MCF 10A (cell line): ENCODE measurements at regions not wholly inside any gene's neighbourhood (a gene's known extent, or its start where the extent isn't known, plus 50 kb on each side); places are given as distances from the start of the nearest gene placed in this dataset.

ENCODE experiments used
- BruUV-seq: library from RNA; stranded (reverse); fragments of 400-500 nt; replicated peaks from 2 replicates; lab custom pipeline; 2021; lab: Mats Ljungman, UMichigan
- CTCF ChIA-PET: fragments of 300-600 bp; sonication (Branson Sonifier 250); formaldehyde crosslinking; extraction: SDS; loops from one replicate; lab custom pipeline; 2021; ENCODE audit warnings: antibody characterized with exemption, inconsistent platforms; lab: Yijun Ruan, JAX
- POLR2A ChIA-PET: fragments of 300-600, 350-650 bp; sonication (Branson Sonifier 250); formaldehyde crosslinking; extraction: SDS; loops from one replicate; lab custom pipeline; 2020; ENCODE audit warnings: antibody characterized with exemption, inconsistent platforms; lab: Yijun Ruan, JAX
- DNase-seq: peaks from one replicate; pipeline ENCODE4 v3.0.0-alpha.2; 2018; ENCODE audit not compliant: unreplicated experiment
- H3K27ac Mint-ChIP-seq: one replicate; pipeline ENCODE4 v1.8.0; 2022; ENCODE audit warnings: mild to moderate bottlenecking, low read depth, mixed read lengths; ENCODE audit not compliant: unreplicated experiment
- H3K27me3 Mint-ChIP-seq: one replicate; pipeline ENCODE4 v1.8.0; 2022; ENCODE audit warnings: mixed read lengths; ENCODE audit not compliant: insufficient read depth, unreplicated experiment
- H3K36me3 Mint-ChIP-seq: one replicate; pipeline ENCODE4 v1.8.0; 2022; ENCODE audit warnings: mild to moderate bottlenecking, moderate library complexity, mixed read lengths; ENCODE audit not compliant: insufficient read depth, unreplicated experiment
- H3K4me1 Mint-ChIP-seq: one replicate; pipeline ENCODE4 v1.8.0; 2022; ENCODE audit warnings: mixed read lengths; ENCODE audit not compliant: insufficient read depth, unreplicated experiment
- H3K4me3 Mint-ChIP-seq: one replicate; pipeline ENCODE4 v1.8.0; 2022; ENCODE audit warnings: mild to moderate bottlenecking, moderate library complexity, mixed read lengths; ENCODE audit not compliant: unreplicated experiment
- H3K9me3 Mint-ChIP-seq: one replicate; pipeline ENCODE4 v1.8.0; 2022; ENCODE audit warnings: mixed read lengths; ENCODE audit not compliant: unreplicated experiment
- CTCF ChIP-seq: fragments of 200-600 bp; IDR thresholded peaks from one replicate; pipeline ENCODE4 v1.8.0; 2022; ENCODE audit warnings: antibody characterized with exemption, mild to moderate bottlenecking; ENCODE audit not compliant: unreplicated experiment
- intact Hi-C: fragments of 100-400 bp; cut with micrococcal nuclease; formaldehyde crosslinking; loops from 2 replicates; pipeline ENCODE4 v1.14.1; 2022

GRCh38 chr4:14399848-14400247, 602.4 kb upstream of the CPEB2 start:
- Mint-ChIP-seq H3K4me1 (no peaks in the 10 kb centered on the region), H3K27me3 (no peaks in the 10 kb centered on the region), H3K36me3 (no peaks in the 10 kb centered on the region), H3K9me3 (peaks cover 16% of the 10 kb centered on the region), H3K27ac (no peak overlapping the region), H3K4me3 (no peak overlapping the region)
- no peak for DNase-seq
- intact Hi-C loops: no loop called here
- ChIA-PET CTCF (interaction anchor here (0.6 kb wide), 1 partner anchor 384 kb away, joined by 3 read pairs; no protein-coding TSS in a partner anchor), POLR2A (no interaction called here)
- no TSS peak for BruUV-seq
- TF ChIP-seq CTCF: no peak

GRCh38 chr4:14400307-14400706, 602.0 kb upstream of the CPEB2 start:
- TF ChIP-seq CTCF: no peak
- intact Hi-C loops: no loop called here
- BruUV-seq: no TSS peak
- H3K27me3 Mint-ChIP-seq: no peaks in the 10 kb centered on the region
- no peaks in the 10 kb centered on the region for H3K36me3 Mint-ChIP-seq
- H3K4me1 Mint-ChIP-seq: no peaks in the 10 kb centered on the region
- DNase-seq: no peak
- ChIA-PET CTCF (interaction anchor here (0.6 kb wide), 1 partner anchor 383 kb away, joined by 3 read pairs; no protein-coding TSS in a partner anchor), POLR2A (no interaction called here)
- peaks cover 16% of the 10 kb centered on the region for H3K9me3 Mint-ChIP-seq
- no peak overlapping the region for H3K27ac Mint-ChIP-seq
- no peak overlapping the region for H3K4me3 Mint-ChIP-seq

GRCh38 chr4:14403132-14403531, 599.1 kb upstream of the CPEB2 start:
- H3K27ac Mint-ChIP-seq: no peak overlapping the region
- CTCF ChIA-PET: no interaction called here
- TF ChIP-seq CTCF: no peak
- no peaks in the 10 kb centered on the region for H3K27me3 Mint-ChIP-seq
- POLR2A ChIA-PET: no interaction called here
- H3K4me1 Mint-ChIP-seq: no peaks in the 10 kb centered on the region
- intact Hi-C loops: no loop called here
- no peaks in the 10 kb centered on the region for H3K36me3 Mint-ChIP-seq
- H3K4me3 Mint-ChIP-seq: no peak overlapping the region
- no TSS peak for BruUV-seq
- peaks cover 16% of the 10 kb centered on the region for H3K9me3 Mint-ChIP-seq
- DNase-seq: no peak

DNA sequence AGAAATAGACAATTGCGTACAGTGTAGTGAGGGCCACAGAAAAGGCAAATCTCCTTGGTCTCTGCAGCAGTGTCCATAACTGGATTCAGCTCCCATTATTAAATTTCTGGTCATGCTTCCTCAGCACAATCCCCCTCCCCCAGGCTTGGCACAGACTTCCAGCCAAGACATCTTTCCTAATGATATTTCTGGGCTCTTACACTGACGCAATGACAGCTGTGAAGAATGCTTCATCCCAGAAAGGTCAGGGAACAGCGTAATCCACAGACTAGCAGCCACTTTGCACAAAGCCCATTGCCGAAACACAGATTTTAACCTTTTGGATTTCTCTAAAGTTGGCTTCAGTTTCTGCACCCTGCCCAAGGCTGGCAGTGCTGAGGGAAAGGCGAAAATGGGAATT, 597.6 kb upstream of the CPEB2 start:
- H3K4me1 Mint-ChIP-seq: no peaks in the 10 kb centered on the region
- no TSS peak for BruUV-seq
- POLR2A ChIA-PET: no interaction called here
- DNase-seq: no peak
- CTCF ChIA-PET: no interaction called here
- no peaks in the 10 kb centered on the region for H3K36me3 Mint-ChIP-seq
- no peak overlapping the region for H3K4me3 Mint-ChIP-seq
- peaks cover 8% of the 10 kb centered on the region for H3K9me3 Mint-ChIP-seq
- no peak for TF ChIP-seq CTCF
- H3K27me3 Mint-ChIP-seq: no peaks in the 10 kb centered on the region
- no peak overlapping the region for H3K27ac Mint-ChIP-seq
- intact Hi-C loops: no loop called here
